ENCODE measurements at regions not wholly inside any gene's neighbourhood (a gene's known extent, or its start where the extent isn't known, plus 50 kb on each side); places are given as distances from the start of the nearest gene placed in this dataset.
A peak's percentile ranks its signal among the peaks of the same experiment; 100 is the strongest.
"Not testable (repeated sequence)": the region's sequence is repeated elsewhere in the genome, so short reads cannot be mapped to it uniquely, and the experiment has no call there.

DNA sequence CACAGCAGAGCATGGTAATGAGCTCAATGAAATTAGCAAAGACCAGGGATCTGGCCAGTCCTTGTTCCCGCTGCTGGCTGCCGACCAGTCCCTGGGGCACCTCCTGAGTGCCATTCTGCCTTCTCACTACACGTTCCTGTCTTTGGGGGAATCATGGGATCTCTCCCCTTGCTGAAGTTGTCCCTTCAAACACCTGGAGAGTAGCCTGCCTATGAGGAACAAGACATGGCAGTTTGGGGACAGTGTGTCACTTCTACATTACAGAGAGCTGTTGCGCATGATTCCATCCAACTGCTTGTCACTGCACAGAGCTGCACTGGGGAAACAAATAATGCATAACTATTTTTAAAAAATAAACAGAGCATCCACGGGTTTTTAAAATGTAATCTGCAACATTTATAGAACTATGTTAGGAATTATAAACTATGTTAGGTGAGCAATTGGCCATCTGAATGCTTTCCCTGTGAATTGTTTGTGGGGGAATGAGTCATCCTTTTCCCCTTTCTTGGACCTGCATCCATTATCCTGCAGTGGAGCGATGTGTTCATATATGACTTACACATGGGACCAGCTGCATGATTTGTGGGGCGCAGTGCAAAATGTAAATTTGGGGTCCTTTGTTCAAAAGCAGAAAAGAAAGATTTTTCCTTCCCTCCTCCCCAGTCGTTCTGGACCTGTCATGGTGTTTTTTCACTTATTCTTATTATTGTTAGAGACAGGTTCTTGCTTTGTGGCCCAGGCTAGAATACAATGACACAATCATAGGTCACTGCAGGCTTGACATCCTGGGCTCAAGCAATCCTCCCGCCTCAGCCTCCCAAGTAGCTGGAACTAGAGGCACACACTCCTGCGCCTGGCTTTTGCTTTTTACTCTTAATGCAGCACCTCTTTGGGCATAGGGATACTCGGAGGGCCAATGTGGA lies 115.0 kb upstream of the TBL1X start:
- DNase-seq: no peak

DNA sequence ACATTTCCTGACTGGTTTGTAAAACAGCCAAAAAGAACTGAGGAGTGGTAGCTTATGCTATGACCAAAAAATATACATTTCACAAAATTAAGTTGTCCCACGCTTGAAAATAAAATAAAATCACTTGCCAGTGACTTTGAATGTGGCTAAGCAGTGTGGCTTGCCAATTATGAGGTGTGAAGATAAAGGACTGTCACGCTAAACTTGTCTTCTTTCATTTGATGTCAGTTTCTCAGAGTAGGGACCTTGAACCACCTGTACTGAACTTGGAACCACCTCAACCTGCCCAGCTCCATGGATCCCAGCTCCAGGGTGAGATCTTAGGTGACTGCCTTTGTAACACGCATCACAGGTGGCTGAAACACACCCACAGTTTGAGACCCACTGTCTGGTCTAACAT lies 113.7 kb upstream of the TBL1X start:
- no peak for DNase-seq

DNA sequence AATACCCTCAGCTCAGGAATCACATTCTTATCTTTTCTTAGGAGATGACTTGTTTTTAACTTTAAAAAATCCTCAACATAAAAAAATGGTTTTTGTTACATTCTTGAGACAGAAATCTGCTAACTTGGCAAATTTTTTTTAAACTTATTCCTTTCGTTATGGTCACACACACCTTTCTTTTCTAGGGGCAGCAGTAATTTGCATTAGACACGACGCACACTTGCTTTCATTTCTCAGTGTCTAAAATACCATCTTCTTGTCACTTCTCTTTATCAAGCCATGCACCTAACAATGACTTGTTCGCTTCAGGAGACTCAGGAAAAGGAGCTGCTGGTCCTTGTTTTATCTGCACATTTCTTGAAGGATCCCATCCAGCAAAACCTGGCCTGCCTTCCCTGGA lies 112.6 kb upstream of the TBL1X start:
- no peak for DNase-seq

DNA sequence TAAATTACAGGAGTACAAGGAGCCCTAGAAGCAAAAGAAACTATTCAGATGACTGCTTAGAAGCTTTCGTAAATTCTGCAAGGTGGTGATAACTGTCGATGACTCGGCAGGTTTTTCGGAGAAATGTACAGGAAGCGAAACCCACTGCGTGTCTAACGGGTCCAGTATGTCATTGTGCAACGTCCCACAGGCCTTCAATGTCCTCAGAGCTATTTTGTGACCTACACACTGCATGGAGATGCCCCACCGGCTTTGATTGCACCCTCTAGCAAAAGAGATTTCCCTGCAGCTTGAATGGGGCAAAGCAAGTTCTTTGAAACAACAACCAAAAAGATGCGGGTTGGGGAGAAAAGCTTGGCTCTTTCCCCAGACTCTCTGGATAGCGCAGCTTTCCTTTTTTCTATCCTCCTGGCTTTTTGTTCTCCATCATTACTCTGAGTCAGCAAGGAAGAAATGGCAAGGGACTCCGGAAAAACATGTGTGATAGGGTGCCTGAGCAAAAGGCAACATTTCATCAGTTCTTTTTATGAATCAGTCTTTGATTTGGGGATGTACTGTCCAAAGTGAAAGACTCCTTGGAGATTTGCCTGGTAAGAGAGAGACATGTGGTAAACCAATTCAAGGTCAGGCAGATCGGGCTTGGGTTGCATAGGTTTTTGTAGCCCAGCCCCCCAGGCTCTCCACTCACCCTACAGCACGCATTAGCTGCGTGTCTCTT lies 112.0 kb upstream of the TBL1X start:
- peak in 3 of 4 experiments; percentile 2 to 22 (median 2) for DNase-seq

DNA sequence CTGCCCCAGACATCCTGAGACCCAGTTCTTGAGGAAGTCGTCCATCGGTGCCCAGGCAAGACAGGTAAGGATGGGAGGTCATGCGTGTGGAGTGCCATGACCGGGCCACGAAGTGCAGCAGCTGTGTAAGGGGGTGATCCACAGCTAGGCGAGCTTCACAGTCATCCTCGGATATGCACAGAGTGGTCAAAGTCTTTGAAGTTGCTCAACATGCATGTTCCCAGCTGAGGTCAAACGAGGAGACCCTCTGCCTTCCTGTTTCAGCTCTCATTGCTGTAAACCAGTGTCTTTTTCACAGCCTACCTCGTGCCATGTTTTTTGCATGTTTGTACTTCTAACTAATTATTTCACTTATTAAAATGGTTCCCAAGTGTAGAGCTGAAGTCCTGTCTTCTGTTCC lies 109.9 kb upstream of the TBL1X start:
- no peak for DNase-seq

DNA sequence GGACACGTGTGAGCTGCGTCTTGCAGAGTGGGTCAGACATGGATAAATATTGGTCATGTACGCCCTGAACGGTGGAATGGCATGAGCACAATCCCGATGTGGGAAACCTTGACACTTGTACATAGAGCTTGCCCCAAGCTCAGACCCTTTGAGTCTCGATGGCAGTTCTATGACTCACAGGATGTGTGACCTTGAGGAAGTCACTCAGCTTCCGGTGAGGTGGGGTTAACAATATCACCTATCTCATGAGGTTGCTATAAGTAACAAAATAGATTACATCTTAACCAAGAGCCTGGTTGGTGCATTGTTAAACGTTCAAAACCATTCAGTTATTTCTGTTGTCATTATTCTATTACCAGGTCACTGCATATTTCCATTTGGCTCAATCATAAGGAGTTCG lies 109.1 kb upstream of the TBL1X start:
- no peak for DNase-seq

DNA sequence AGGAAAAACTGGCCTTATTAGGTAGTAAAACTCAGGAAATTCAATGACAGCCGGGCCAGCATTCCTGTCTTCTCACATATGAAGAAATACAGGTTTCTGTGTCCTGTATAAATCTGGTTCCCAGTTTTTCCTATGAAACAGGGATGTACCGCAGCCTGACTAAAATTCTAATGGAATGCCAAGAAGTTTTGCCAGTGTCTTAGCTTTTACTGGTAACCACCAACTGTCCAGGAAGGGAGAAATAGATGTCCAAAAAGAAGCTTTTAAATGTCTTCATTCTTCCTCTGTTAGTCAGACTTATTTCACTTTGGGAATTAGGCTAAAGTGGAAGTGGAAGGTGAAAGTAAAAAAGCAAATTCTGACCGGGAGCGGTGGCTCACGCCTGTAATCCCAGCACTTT lies 108.0 kb upstream of the TBL1X start:
- no peak for DNase-seq

DNA sequence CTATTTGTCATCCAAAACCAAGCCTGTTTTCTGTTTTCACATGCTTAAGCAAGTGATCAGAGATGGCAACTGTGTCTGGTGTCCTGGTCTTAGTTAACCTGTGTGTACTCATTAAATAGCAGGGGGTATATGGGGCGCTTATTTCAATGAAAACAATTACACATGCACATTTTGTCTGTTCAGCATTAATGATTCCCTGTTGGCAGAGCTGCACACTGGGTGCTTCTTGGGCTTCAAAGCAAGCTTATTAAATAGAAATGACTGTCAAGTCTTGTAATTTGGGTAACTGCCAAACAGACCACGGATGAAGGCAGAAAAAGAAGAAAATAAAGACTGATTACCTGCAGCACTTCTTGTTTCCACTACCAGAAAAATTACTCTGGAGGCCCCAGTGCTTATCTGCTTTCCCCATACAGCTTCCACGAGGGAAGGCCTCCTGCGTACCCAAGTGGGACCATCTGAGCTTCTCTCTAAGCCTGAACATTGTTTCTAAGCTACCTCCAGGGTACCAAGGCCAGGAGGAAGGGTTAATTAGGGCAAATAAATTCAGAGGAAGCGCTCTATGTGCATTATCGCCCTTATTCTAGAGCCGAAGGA lies 107.2 kb upstream of the TBL1X start:
- no peak for DNase-seq

DNA sequence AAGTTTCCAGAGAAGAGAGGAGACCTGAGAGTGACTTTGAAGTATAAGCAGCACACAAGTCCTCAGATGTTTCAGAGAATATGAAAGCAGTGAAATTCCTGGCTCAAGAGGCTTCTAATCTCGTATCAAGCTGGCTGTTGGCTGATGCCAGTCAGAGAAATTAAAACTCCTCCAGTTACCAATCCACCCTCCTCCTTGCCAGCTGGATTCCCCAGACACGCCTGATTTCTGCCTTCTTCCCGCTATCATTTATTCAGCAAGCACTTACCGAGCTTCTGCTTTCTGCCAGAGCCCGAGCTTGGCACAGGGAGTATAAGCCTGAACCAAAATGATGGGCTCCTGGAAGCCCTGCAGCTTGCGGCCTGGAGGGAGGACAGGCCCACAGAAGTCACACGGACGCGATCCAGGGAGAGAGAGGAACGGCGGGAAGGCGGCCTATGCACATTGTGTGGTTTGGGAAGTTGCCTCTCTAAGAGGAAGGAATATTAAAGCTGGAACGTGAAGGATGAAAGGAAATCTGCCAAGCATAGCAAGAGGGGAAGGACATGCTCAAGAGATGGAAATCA lies 102.4 kb upstream of the TBL1X start:
- no peak for DNase-seq

DNA sequence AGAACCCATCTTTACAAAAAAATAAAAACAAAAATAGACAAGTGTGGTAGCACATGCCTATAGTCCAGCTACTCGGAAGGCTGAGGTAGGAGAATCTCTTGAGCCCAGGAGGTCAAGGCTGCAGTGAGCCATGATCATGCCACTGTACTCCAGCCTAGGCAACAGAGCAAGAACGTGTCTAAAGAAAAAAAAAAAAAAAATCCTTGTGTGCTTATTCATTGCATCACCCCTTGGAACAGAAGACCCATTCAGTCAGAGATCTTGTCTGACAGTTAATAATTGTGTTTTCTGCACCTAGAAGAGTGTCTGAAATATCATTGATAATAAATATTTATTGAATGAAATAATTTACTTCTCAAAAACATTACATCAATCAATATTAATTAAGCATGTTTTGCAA lies 97.4 kb upstream of the TBL1X start:
- no peak for DNase-seq

DNA sequence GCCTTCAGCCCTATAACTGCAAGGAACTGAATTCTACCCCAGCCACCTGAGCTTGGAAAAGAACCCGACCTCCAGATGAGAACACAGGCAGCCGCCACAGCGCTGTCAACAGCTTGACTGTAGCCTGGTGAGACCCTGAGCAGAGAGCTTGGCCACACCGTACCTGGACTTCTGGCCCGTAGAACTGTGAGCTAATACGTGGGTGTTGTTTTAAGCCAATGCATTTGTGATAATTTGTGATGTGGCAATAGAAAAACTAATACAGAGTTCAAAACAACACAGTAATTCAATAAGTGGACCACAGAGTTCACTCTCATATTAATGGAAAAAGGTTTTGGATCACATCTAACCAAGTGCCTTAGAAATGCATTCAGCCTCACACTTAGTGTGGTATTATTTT lies 96.6 kb upstream of the TBL1X start:
- no peak for DNase-seq

DNA sequence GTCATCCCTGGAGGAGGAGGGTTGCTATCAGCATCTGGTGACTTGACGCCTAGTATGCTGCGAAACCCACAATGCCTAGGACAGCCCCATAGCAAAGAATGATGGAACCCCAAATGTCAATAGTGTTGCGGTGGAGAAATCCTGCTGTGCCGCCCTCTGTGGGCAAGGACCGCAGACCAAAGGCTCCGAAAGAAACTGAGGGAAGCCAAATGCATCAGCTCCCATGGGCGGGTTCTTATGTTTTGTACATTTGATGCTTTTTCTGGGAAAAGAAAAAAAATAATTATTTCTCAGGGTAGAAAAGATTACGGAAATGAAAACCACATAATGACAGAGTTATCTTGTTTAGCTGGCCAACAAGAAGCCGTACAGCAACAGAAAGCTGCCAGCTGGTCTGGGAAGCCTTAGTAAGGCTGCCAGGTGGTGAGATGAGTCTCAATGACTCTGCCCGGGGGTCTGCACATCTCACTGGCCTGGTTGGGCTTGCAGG lies 95.0 kb upstream of the TBL1X start:
- no peak for DNase-seq

DNA sequence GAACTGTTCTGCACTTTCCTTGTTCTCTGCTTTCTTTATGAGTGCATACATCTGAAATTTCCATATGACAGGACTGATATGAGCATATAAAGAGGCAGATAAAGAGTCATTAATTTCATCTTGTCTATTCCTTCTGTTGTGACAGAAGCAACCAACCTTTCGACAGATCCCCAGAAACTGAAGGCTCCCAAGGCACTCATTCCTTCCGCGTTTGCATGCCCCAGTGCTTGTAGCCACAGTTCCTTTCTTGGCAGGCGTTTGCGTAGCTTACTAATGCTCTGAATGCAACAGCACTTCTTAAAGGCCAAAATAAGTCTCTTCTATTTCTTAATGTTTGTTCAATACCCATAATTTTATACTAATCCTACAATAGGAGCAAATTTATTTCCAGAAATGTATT lies 94.0 kb upstream of the TBL1X start:
- no peak for DNase-seq

DNA sequence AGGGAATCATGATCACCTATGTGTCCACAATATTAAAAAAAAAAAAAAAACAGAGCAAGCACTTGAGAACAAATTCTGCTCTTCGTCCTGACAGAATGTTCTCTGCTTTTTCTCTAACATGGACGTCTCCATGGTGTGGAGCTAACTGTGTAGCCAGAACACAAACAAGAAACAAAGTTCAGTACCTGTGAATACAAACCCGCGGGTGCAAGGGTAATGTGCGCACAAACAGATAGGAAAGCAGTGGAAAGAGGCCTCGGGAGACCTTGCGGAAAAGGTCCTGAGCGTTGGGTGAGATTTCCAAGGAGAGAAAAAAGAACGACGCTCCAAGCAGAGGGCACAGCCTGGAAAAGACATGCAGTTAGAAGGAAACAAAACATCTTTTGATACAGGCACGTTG lies 92.0 kb upstream of the TBL1X start:
- no peak for DNase-seq

DNA sequence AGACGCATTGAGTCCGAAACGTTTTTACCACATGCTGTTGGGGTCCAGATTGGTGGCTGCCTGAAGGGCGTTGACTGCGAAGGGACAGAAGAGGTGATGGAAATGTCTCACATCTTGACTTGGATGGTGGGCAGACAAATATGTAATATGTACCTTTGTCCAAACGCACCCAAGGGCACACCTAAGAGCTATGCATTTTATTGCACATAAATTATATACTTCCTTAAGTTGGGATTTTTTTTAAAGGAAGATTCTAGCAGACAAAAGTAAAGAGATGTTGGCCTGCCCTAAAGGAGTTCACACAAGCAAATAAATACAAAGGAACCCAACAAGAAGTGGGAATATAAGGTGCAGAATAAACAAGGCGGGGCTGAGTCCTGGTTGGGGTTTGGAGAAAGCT lies 91.1 kb upstream of the TBL1X start:
- no peak for DNase-seq

DNA sequence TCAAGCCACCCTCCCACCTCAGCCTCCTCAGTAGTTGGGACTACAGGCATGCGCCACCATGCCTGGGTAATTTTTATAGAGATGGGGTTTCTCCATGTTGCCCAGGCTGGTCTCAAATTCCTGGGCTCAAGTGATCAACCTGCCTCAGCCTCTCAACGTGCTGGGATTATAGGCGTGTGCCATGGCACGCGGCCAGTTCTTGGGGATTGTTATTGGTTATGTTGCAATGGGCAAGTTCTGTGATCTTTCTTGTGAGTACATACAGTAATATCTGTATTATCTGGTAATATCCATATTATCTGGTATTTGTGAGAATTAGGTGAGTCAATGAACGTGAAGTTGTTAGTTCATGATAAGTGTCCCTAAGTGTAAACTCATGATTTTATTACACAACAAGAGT lies 90.3 kb upstream of the TBL1X start:
- no peak for DNase-seq

DNA sequence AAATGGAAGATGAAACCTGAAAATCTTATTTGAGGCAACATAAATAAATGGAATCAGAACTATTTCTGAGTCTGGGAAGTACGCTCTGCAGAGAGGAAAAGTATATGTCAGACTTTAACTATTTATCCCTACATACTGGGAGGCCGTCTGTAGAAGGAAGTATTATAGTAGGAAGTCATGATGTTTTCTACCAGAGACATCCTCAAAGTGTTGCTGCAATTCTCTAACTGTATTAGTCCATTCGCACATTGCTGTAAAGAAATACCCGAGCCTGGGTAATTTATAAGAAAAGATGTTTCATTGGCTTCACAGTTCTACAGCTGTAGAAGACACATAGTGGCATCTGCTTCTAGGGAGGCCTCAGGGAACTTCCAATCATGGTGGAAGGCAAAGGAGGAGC lies 88.7 kb upstream of the TBL1X start:
- no peak for DNase-seq

DNA sequence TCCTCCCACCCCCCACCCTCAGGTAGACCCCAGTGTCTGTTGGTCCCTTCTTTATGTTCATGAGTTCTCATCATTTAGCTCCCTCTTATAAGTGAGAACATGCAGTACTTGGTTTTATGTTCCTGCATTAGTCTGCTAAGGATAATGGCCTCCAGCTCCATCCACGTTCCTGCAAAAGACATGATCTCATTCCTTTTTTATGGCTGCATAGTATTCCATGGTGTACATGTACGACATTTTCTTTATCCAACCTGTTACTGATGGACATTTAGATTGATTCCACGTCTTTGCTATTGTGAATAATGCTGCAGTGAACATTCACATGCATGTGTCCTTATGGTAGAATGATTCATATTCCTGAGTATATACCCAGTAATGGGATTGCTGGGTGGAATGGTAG lies 87.6 kb upstream of the TBL1X start:
- DNase-seq: not testable (repeated sequence)

DNA sequence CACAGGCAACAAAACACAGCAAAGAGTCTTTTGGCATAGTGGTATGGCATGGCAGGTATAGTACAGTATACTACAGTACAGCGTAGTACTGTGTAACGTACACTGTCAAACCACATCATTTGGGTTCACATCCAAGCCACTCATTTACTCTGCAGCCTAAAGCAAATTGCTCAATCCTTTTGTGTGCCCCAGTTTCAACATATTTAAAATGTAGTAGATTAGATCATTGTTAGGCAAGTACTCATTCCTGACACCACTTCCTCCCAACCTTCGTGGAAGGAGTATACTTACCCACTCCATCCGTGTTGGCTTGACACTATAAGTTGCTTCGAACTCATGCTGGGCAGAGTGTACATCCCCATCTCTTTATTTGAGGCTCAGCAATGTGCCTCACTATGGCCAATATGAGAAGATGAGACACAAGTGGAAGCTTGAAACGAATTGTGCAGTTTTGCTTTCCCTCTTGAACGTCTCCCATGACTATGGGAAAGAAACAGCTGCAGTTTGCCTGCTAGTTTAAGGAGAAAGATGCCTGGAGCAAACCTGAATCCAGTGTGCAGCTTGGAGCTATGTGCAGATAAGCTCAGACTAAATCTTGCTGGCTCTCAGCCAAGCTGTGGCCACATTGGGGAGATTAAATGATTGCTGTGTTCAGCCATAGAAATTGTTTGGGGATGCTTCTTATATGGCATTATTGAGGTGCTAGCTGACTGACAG lies 85.7 kb upstream of the TBL1X start:
- no peak for DNase-seq

DNA sequence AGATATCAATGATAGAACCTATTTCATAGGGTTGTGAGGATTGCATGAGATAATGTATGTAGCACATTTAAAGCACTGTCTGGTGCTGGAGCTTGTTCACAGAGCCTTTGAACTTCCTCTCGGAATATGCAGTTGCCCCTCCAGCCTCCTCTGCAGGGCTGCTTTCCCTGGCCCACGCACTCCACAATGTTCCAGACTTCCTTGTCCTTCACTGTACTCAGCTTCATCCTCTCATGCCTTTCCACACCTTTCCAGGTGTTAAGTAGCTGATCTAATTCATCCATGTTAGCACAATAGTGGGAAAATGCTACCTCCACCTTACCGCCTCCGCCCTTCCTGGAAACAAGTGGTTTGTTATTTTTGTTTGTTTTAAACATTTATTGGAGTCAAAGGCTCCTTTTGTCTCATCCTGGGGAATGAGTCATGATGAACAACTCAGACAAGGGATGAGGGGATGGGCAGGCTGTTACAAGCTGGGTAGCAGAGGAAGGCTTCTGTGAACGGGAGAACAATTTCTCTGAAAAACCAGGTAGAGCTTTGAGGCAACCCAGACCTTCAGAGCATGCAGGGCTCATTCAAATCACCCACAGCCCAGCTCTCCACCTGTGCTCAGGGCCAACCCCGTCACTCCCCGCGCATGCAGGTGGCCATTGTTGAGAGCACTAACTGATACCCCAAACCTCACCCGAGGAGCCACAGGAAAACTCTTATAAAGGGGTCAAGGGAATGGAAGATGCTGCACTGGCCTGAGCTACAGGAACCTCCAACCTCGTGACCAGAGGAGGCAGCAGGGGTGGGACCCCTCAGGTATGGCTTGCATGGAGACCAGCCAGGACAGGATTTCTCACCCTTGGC lies 84.9 kb upstream of the TBL1X start:
- no peak for DNase-seq

DNA sequence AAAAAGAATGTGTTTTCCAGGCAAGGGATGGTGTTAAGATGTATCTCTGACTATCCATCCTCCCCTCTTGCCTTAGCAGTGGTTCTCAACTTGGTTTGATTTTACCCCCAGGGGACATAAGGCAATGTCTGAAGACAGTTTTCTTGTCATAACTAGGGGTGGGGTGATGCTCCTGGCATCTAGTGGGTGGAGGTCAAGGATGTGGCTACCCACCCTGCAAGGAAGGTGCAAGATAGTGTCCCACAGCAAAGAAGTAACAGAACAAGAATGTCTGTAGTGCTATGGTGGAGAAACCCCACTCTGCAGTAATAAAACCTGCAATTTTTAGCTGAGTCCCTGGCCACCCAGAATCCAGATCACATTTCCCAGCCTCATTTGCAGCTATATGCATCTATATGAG lies 81.2 kb upstream of the TBL1X start:
- no peak for DNase-seq

DNA sequence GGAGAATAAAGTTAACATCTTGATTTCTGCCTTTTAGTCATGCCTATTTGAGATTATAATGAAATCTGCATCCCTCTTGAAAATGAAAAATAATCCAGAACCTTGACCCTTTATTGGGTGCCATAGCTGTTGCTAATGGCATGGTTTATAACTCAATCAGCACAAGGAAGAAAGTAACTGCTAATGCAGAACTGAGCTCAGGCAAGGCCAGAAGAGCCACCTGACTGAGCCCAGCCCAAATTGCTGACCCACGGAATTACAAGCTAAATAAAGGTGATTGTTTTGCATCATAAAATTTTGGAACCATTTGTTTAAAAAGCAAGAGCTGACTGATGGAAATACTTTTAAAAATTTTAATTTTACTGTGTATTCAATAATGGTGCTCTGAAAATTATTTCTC lies 76.4 kb upstream of the TBL1X start:
- DNase-seq: no peak
